Left lung (tissue), 4 donors: ENCODE measurements at regions not wholly inside any gene's neighbourhood (a gene's known extent, or its start where the extent isn't known, plus 50 kb on each side); places are given as distances from the start of the nearest gene placed in this dataset.
A peak's percentile ranks its signal among the peaks of the same experiment; 100 is the strongest.

Experiments used
- ATAC-seq: fragments of 200-7000 bp; cut with Tn5 transposase; one replicate; pipeline ENCODE4 v1.9.1; 2020; ENCODE audit warnings: moderate library complexity
- DNase-seq, 4 donors: peaks; one replicate each; pipeline ENCODE4 v3.0.0-alpha.2; 2013 to 2020
- H3K27ac ChIP-seq, 2 donors: fragments of 200-600 bp; sonication (generic) in 1 of 2; one replicate each; pipeline versions ENCODE4 v1.5.0 to v1.8.0; 2020 to 2021
- H3K27me3 ChIP-seq, 2 donors: fragments of 200-600 bp; sonication (generic) in 1 of 2; one replicate each; pipeline versions ENCODE4 v1.5.0 to v1.8.0; 2020 to 2021
- H3K36me3 ChIP-seq, 2 donors: fragments of 200-600 bp; sonication (generic) in 1 of 2; one replicate each; pipeline versions ENCODE4 v1.5.0 to v1.8.0; 2020 to 2021
- H3K4me1 ChIP-seq, 2 donors: fragments of 200-600 bp; one replicate each; pipeline ENCODE4 v1.8.0; 2021
- H3K4me3 ChIP-seq, 2 donors: fragments of 200-600 bp; sonication (generic) in 1 of 2; one replicate each; pipeline versions ENCODE4 v1.5.0 to v1.8.0; 2020 to 2021; ENCODE audit warnings: mild to moderate bottlenecking in 1 of 2
- H3K9me3 ChIP-seq, 2 donors: fragments of 200-600 bp; sonication (generic) in 1 of 2; one replicate each; pipeline versions ENCODE4 v1.5.0 to v1.8.0; 2020 to 2021
- CTCF ChIP-seq, 2 donors: fragments of 200-600 bp; sonication (generic) in 1 of 2; IDR thresholded peaks; one replicate each; pipeline versions ENCODE4 v1.5.0 to v1.8.0; 2021; ENCODE audit warnings: antibody characterized with exemption in 2 of 2
- intact Hi-C, 2 donors: fragments of 100-400 bp; cut with DNase I; formaldehyde crosslinking; loops; one replicate each; pipeline versions ENCODE4 v1.11.2 to v1.14.2; 2022
- donor health status: DM: no; HTN: yes; CAD: no.
- donor health status: DM: no; HTN: no; CAD: no.

GRCh38 chr1:72570815-72571214 lies 288.5 kb upstream of the NEGR1 start:
- no peak for TF ChIP-seq CTCF (IDR thresholded peaks at IDR 0.05)
- Histone ChIP-seq H3K4me1 (no peaks in the 10 kb centered on the region), H3K27me3 (no peaks in the 10 kb centered on the region), H3K9me3 (no peaks in the 10 kb centered on the region), H3K36me3 (no peaks in the 10 kb centered on the region), H3K27ac (no peak overlapping the region), H3K4me3 (no peak overlapping the region)
- DNase-seq (no peak), ATAC-seq (no peak)
- intact Hi-C loops = no loop called here

DNA sequence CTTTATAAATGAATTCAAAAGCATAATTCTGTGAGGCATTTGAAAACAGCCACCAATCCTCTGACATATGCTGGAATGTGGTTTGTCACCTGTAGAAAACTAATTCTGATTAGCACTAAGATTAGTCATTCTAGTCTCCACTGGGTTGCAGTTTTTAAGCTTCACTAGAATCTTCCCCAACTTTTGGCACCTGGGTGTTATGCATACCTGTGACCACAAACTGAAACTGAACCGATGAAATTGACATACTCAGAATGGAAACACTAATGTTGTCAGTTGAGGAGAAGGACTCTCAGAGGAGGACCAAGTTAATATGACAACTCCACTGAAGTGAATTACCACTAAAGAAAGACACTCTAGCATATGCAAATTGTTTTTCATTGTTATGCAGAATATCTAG lies 285.8 kb upstream of the NEGR1 start:
- no peaks in the 10 kb centered on the region for H3K4me1 ChIP-seq
- no peak overlapping the region for H3K27ac ChIP-seq
- intact Hi-C loops = no loop called here
- no peaks in the 10 kb centered on the region for H3K9me3 ChIP-seq
- no peaks in the 10 kb centered on the region for H3K36me3 ChIP-seq
- DNase-seq (no peak), ATAC-seq (no peak)
- no peak overlapping the region for H3K4me3 ChIP-seq
- no peak for TF ChIP-seq CTCF (IDR thresholded peaks at IDR 0.05)
- no peaks in the 10 kb centered on the region for H3K27me3 ChIP-seq

DNA sequence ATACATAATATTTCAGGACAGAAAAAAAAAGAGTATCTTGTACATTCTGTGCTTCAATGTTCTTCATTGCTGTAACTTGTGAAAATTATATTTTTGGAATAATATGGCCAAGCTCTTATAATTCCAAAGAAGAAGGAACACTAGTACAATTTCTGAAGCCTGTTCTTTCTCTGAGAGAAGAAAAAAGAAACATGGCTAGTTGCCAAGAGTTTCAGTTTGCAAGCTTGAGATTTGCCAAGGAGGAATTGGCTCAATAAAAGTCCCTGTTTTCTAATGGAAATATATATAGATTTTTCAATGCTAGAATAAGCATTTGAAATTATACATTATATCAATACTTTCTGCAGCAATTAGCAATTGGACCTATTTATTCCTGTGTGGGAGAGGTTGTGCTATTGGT lies 285.2 kb upstream of the NEGR1 start:
- H3K36me3 ChIP-seq = no peaks in the 10 kb centered on the region
- H3K4me1 ChIP-seq = no peaks in the 10 kb centered on the region
- no peak overlapping the region for H3K27ac ChIP-seq
- H3K4me3 ChIP-seq = no peak overlapping the region
- H3K9me3 ChIP-seq = no peaks in the 10 kb centered on the region
- intact Hi-C loops = no loop called here
- no peak for ATAC-seq
- TF ChIP-seq CTCF (IDR thresholded peaks at IDR 0.05) = no peak
- peak in 2 of 4 donors; percentile 59 for DNase-seq
- H3K27me3 ChIP-seq = no peaks in the 10 kb centered on the region

GRCh38 chr1:72564749-72565148 lies 282.4 kb upstream of the NEGR1 start:
- ATAC-seq (no peak), DNase-seq (no peak)
- H3K9me3 ChIP-seq = no peaks in the 10 kb centered on the region
- H3K4me1 ChIP-seq = no peaks in the 10 kb centered on the region
- H3K4me3 ChIP-seq = no peak overlapping the region
- no peak for TF ChIP-seq CTCF (IDR thresholded peaks at IDR 0.05)
- no peak overlapping the region for H3K27ac ChIP-seq
- no peaks in the 10 kb centered on the region for H3K27me3 ChIP-seq
- H3K36me3 ChIP-seq = no peaks in the 10 kb centered on the region
- intact Hi-C loops = no loop called here

DNA sequence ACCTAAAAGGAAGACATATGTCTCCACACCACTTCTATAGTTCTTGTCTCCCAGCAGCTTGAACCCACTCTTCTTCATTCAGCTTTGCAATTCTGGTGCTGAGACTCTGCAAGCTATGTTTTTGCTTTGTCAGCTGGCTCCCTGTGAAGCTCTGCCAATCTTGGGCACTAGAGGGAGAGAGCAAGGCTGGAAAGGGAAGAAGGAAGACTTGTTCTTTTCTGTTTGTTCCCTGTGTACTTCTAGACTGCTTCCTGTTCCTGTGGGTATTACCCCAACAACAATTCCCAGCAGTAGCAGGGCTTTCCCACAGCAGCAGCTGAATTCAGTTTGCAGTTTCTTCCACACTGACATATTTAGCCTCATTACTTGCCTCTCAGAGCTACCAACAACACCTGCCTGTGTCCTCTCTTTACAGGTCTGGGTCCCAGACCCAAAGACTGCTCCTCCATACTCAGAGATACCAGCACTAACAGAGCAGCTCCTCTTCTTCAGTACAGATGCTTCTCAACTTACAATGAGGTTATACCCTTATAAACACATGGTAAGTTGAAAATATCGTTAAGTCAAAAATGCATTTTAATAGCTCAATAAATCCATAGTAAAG lies 275.2 kb upstream of the NEGR1 start:
- DNase-seq (no peak), ATAC-seq (peak; percentile 36)
- intact Hi-C loops = no loop called here

More for the DNA sequence above, 275.2 kb upstream of the NEGR1 start:
- Histone ChIP-seq H3K9me3 (no peaks in the 10 kb centered on the region), H3K4me3 (no peak overlapping the region), H3K27ac (no peak overlapping the region), H3K4me1 (no peaks in the 10 kb centered on the region), H3K27me3 (no peaks in the 10 kb centered on the region), H3K36me3 (no peaks in the 10 kb centered on the region)
- no peak for TF ChIP-seq CTCF (IDR thresholded peaks at IDR 0.05)
